ENCODE measurements at regions not wholly inside any gene's neighbourhood (a gene's known extent, or its start where the extent isn't known, plus 50 kb on each side); places are given as distances from the start of the nearest gene placed in this dataset.

DNA sequence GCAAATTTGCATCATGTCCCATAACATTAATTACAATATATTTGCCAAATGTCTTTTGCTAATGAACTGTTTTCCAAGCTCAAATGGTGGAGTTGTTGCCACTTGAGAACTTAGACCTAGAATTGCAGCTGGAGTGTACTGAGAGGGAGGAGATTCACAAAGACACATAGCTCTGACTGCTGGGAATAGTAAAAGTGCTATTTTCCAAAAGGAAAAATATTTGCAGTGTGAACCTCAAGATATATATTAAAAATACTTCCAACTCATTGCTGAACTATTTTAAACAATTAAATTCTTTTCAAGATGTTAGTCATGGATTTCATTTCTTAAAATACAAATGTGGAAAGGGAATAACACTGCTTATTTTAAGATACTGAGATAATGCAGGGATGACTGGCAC, 666.8 kb upstream of the ARPP21 start:
- DNase-seq (ENCODE audit: low read depth), result no peak

DNA sequence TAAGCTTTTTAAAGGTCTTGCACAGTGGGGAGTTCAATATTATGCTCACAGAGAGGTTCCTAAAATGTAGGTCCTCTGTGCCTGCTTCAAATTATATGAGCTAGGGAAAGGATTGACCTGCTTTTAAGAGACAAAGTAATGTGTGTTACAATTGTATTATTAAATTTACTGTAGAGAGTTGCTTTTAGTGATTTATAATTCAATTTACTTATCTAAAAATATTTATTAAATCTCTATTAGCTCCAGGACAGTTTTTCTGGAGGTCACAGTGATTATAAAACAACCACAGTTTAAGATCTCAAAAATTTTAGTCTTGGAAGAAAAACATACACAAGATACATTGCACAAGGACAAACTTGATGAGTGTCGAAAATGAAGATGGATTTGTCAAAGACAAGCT, 665.7 kb upstream of the ARPP21 start:
- no peak for DNase-seq (ENCODE audit: low read depth)

DNA sequence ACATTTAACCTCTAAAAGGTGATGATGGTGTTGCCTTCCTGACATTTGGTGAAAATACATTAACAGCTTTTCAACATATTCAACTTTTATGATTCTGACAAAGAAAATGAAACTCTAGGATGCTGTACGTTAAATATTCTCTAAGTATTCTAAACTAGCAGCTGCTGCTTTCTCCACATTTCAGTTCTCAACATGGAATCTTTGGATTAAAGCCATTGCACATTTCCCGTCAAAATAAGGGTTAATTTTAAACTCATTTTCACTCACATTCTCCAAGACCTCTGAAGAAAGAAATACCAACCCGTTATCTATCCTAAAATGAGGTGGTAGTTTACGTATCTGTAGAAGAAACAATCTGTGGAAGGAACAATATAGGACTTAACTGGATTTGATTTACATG, 655.7 kb upstream of the ARPP21 start:
- no peak for DNase-seq (ENCODE audit: low read depth)

DNA sequence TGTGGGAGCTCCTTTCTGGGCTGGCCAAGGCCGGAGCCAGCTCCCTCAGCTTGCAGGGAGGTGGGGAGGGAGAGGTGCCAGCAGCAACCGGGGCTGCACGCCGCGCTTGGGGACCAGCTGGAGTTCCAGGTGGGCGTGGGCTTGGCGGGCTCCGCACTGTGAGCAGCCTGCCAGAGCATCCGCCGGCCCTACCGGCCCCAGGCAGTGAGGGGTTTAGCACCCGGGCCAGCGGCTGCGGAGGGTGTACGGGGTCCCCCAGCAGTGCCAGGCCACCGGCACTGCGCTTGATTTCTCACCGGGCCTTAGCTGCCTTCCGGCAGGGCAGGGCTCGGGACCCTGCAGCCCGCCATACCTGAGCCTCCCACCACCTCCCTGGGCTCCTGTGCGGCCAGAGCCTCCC, 651.0 kb upstream of the ARPP21 start:
- no peak for DNase-seq (ENCODE audit: low read depth)

DNA sequence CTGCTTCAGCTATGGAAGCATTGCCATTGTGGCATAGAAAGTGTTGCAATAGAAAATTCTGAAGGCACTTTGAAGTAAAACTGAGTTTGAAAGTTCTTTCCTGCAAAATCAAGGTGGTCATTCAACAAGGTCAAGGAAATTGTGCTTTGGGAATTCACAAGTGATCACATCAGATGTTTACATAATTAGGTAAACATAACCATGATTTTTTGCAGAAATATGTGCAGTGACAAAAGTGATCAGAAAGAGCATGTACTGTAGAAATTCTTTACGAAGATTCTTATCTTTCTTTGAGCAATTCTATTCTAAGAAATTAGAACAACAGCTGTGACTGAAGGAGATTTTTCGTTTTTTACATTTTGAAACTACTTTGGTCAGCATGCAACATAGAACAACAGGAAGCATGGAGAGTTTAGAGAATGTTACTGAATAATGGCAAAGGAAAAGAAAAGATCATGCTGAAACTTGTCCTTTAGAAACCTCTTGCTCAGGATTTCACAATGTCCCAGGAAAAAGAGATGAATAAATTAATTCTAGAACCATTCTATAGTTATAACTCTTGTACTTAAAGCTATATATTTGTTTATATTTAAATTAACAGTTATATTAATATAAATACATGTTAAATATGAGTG, 643.4 kb upstream of the ARPP21 start:
- no peak for DNase-seq (ENCODE audit: low read depth)

DNA sequence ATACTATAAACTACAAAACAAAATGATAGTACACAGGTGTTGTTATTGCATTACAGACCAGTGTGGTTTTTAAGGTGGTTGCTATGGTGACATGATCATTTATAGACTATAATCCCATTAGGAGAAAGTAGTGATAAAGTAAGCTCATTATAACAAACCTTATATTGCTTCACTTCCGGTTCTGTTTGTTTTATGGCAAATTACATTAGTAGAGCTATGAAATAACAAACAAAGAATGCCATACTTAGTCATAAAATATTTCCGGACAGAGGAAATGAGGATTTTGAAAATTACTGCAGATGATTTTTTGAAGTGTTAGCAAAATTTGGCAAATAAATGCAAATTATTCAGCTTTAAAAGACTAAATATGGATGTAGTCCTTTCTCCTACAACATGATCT, 640.4 kb upstream of the ARPP21 start:
- DNase-seq (ENCODE audit: low read depth), result no peak

DNA sequence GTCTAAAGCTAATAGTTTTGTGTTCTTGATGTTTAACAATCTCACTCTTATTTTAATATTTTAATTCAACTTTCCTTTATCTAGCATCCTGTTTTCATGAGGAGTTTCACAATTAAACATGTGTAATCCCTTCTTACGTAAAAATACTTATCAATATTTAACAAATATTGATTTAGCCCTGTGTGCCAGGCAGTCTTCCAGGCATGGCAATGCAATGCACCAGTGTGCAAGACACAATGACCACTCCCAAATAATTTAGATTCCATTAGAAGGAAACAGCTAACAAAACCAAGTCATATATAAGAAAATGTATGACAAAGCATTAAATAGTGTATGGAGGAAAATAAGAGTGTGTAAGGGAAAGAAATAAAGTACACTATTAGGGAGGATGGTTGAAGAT, 627.1 kb upstream of the ARPP21 start:
- DNase-seq (ENCODE audit: low read depth), result no peak

DNA sequence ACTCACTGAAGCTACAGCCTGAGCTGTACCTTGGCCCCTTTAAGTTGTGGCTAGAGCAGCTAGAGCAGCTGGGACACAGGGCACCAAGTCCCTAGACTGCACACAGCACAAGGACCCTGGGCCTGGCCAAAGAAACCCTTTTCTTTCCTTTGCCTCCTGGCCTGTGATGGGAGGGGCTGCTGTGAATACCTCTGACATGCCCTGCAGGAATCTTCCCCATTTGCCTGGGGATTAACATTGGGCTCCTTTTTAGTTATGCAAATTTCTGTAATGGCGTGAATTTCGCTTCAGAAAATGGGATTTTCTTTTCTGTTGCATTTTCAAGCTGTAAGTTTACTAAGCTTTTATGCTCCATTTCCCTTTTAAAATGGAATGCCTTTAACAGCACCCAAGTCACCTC, 611.2 kb upstream of the ARPP21 start:
- no peak for DNase-seq (ENCODE audit: low read depth)

DNA sequence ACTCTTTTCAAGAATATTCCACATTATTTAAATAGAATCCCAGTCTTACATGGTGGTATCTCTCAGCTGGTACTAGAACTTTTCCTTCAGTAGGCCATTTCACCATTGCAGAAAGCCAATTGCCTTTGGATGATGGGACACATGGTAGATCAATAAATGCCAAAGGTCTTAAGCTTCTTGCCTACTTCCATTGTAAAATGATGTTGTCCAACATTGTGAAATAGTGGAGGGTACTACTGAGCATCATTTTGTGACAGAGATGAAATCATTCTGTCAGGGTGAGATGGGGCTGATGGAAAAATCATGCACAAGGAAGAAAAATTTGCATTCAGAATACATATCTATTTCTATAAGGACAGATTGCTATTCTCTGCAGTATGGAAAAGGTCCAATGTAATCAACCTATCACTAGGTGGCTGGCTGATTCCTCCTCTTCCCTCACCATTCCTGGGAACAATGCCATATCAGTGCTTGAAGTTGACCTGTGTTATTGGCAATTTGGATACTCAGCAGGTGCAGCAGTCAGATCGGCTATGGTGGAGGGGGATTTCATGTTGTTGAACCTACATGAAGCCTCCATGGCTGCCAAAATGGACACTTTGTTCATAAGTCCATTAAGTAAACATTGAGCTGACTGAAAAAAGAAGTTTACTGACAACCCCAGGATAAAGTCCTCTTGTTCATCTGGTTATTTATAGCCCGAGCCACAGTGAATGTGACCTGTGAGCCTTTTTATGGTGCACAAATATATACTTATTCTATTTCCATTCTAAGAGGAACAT, 596.9 kb upstream of the ARPP21 start:
- DNase-seq (ENCODE audit: low read depth), result no peak

DNA sequence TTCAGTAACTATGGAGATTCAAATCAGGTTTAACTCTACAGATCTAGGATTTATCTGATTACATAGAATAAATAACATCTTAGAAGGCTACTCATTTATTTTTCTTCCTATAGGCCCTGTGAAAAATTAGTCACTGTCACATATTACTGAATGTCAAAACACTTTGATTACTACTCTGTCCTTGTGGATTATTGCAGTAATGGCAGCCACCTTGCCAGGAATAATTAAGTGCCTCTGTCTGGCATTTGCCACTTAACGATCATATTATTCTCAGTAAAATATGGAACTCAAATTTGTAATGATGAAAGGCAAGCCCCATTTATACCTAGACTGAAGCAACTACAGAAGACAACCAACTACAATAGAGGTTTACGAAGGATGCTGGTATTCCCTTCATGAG, 596.3 kb upstream of the ARPP21 start:
- no peak for DNase-seq (ENCODE audit: low read depth)

DNA sequence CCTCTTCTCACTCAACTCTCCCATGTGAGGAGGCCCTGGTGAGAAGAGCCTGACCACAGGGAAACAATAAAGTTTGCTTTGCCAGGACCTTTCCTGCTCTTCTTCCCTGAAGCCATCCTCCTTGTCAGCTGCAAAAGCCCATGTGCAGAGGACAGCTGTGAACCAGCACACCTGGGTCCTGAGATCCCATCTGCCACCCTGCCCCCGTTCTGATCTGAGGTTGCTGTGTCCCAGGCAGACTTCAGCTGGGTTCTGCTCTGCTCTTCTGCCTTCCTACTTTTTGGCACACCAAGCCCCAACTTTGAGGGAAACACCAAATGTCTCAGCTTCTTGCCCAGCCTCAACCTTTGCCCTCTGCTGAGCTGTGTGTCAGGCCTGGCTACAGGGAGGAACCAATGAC, 595.1 kb upstream of the ARPP21 start:
- no peak for DNase-seq (ENCODE audit: low read depth)

DNA sequence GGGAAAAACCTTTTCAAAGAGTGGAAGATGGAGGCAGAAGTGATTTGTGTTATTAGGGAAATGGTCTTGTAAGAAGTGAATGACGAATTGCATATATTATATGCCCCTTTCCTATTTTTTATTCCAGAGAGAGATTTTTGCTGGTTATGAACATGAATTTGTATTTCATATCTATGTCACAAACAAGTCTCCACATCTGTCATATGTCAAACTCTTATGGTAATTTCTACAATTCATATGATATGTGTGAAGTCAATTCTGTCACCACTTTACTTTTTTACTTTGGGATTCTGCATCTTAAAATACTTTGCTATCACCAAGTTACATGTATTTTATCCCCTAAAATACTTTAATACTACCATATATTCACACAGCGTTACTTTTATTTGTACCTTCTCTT, 594.2 kb upstream of the ARPP21 start:
- DNase-seq (ENCODE audit: low read depth), result no peak

DNA sequence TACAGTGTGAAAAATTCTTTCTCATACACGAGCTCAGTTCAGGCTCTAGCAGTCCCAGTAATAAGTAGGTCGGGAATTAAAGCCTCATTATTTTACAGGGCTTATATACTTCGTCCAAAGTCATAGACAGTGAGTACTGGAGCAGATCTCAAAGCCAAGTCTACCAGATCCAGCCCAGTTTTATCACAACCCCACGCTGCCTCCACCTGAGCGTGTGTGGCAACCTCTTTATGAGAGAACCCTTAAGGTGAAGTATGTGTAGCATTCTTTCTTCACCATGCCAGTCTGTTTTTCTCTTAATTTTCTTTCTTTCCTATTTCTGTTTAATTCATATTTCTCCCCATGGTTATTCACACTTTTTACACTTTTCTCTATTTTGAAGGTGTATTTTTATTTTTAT, 574.6 kb upstream of the ARPP21 start:
- DNase-seq (ENCODE audit: low read depth), result no peak

DNA sequence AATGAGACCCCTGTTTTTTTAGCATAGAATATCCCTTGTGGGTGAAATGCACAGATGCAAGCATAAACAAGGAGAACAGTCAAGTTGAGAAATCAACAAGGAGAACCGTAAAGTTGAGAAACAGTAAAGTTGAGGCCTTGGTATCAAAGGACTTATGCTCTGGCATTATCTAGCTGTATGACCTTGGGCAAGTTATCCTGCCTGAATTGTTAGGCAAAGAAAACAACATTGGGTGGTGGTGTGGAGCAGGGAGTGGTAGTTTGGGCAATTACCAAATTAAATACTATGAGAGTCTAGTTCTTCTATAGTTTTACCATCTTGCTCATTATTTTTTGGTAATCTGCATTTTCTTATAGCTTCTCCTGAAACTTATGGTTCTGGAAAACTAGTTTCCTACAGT, 573.4 kb upstream of the ARPP21 start:
- DNase-seq (ENCODE audit: low read depth), result no peak

DNA sequence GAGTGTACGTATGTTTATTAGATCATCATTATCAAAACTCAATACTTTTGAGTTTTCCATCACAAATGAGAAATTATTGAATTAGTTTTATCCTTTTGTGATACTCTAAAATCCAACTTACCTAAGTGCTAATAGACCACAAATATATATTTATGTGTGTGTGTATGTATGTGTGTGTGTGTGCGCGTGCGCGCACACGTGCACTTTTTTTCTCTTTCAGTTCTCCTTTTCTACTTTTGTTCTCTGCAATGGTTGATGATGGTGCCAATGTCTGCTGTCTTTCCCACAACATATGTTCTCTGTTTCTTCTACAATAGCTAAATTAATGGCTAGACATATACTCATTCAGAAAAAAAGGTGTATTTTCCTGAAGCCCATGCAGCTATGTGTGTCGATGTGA, 571.6 kb upstream of the ARPP21 start:
- no peak for DNase-seq (ENCODE audit: low read depth)

DNA sequence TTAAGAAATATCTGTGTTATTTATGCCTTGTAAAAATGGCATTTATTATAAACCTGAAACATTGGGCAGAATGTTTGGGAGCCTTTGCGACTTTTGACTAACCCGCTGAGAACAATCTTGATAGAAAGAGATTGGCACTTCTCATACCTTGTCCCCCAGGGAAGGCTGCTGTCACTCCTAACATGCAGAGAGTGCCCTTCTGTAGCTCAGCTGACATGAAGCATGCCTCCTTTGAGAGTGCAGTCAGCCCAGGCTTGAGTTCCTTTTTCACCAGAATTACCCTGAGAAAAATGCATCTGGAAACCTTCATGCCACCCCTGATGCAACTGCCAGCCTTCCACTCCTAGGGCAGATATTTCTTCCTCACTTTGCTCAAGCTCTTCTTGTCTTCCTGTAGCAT, 569.2 kb upstream of the ARPP21 start:
- no peak for DNase-seq (ENCODE audit: low read depth)

DNA sequence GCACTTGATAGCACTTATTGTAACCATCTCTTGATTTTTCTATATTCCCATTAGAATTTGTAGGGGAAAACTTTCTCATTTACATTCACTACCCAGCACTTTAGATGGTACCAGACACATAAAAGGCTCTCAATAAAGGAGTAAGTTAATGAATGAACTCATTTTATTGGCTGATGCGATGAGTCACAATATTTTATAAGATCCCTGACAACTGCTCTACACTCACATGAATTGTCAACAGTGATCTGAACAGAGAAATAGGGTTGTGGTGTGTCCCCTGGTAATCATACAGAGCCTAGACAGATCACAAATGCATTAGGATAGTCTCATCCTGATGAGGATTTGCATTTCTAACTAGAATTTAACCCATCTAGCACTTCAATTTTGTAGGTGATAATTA, 567.6 kb upstream of the ARPP21 start:
- no peak for DNase-seq (ENCODE audit: low read depth)

DNA sequence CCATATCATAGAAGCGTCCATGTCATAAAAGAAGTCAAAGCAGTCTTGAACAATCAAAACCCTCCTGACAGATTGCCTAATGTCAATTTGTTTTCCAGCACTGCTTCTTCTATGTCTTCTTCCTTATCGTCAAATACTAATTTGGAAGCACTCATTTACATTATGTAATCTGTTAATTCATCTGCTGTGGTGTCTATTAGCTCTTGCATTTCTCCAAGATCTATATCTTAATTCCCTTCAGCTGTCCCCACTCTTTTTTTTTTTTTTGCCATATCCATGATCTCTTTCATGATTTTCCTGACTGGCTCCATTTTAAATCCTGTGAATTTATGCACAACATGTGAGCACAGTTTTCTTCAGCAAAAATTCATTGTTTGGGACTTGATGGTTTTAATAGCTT, 560.5 kb upstream of the ARPP21 start:
- DNase-seq (ENCODE audit: low read depth), result no peak

DNA sequence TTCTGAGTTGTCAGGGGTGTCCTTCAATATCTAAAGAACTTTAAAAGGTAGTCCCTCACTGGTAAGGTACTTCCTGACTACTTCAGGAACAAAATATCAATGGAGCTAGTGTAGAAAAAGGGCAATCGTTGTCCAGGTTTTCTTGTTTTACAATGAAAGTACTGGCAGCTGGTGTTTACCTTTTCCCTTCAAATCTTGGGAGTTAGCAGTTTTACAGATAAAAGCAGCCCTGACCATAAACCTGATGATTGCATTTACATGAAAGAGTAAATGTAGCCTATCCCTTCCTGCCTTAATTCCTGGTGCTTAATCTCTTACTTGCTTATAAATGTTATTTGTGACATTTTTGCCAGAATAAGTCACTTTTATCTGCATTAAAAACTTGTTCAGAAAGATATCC, 559.9 kb upstream of the ARPP21 start:
- DNase-seq (ENCODE audit: low read depth), result no peak

DNA sequence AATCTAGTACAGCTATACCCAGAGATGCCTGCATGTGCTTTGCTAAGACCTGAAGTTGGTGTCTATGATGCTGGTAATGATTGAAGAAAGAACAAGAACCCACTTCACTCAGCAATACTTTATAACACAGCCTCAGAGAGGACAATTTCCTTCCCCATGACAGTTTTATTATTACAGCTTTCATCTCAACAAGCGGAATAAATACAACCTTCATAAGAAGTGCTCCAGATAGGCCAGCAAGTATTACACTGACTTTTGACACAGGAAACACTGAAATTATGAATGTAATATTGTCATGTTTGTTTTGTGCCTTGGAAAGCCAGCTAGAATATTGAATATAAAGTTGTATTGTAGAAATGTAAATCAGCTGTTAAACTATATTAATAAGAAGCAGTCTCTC, 557.4 kb upstream of the ARPP21 start:
- DNase-seq (ENCODE audit: low read depth), result no peak

DNA sequence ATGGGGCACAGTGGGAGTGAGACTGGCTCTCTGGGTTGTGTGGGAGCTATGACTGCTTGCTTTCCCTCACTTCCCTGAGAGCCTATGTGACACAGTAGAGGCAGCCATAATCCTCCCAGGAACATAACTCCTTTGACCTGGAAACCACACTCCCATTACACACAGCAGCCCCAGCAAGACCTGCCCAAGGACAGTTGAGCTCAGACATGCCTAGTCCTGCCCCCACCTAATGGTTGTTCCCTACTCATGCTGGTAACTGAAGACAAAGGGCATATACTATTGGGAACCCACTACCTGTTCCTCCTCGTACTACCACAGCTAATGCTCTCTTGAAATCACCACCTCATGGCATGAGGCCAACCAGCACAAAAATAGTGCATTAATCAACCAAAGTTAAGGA, 550.4 kb upstream of the ARPP21 start:
- no peak for DNase-seq (ENCODE audit: low read depth)

DNA sequence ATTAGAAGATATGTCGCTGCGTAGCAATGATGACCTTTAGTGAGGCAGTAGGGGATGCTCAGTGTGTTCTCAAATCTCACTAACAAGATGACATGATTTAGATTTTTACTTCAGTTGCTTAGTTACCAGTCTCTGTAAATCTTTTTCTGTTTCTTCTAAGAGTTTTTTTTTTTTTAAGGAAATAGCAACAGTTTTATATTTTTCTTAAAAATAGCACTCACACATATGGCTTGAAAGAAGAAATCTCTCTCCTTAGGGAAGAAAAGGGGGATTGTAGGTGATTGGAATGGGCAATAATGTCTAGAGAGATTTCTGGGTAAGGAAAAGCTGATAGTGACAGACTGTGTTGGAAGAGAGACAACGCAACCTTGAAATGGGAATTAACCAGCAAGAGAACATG, 524.6 kb upstream of the ARPP21 start:
- DNase-seq (ENCODE audit: low read depth), result no peak

DNA sequence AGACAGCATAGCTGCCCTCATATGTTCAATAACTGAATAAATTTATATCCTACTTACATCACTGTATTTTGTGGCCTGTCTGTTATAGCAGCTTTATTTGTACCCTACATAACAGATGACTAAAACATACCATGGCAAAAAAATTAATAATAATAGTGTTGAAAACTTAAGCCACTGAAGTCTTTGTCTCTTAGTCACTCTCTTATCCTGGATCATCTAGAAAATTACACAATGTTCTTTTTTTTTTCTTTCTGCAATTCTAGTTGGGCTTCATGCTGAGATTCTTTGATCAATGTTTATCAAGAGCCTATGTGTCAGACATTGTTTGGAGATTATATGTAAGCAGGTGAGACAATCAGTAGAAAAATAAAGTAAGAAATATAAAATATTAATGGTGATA, 519.3 kb upstream of the ARPP21 start:
- no peak for DNase-seq (ENCODE audit: low read depth)

DNA sequence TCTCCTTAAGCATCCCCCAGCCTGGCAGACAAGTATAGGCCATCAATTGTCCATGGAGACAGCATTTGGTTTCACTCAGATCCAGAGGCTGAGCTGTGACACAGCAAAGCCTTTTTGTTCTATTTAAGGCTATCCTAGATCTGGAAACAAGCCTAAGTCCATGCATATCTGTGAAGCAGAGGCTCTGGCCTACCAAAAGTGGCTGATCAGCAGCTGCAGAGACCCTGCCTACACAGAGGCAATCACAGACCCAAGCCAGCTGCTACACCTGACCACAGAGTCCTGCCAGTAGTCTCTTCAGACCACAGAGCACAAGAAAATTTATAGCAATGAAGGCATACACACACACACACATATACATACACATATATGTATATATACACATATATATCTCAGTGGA, 501.7 kb upstream of the ARPP21 start:
- no peak for DNase-seq (ENCODE audit: low read depth)

All from CMK (cell line).